Activated CD4-positive, alpha-beta T cell treated with anti-CD3 and anti-CD28 coated beads, Interleukin-10, Interleukin-2, amounts not matched to agents 100 ng/mL and 50 ng/mL, durations not matched to agents 16 hours and 8 hours (primary cell): ENCODE measurements at regions not wholly inside any gene's neighbourhood (a gene's known extent, or its start where the extent isn't known, plus 50 kb on each side); places are given as distances from the start of the nearest gene placed in this dataset.

ENCODE experiments used
- DNase-seq: peaks from one replicate; pipeline ENCODE4 v3.0.0-alpha.2; 2020

- no peak for DNase-seq
These were observed 942.1 kb downstream of the KCNJ2 start for GRCh38 chr17:71111460-71111859.

DNA sequence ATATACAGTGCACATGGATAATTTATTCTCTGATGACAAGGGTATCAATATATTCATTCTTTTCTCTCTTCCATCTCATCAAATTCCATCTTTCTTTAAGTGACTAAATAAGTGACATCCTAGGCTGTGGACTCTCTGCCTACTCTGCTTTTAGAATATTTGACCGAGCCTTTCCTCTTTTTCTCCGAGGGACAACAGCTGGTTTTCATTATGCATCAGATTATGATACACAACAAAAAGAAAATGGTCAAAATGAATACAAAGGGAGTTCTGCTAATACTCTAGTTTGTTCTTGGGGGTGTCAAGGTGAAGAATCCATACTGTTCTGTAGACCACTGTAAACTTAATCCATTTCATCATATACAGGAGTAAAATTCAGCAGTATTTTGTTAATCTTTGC lies 942.6 kb downstream of the KCNJ2 start:
- no peak for DNase-seq

GRCh38 chr17:71113347-71113746 lies 944.0 kb downstream of the KCNJ2 start:
- no peak for DNase-seq

DNA sequence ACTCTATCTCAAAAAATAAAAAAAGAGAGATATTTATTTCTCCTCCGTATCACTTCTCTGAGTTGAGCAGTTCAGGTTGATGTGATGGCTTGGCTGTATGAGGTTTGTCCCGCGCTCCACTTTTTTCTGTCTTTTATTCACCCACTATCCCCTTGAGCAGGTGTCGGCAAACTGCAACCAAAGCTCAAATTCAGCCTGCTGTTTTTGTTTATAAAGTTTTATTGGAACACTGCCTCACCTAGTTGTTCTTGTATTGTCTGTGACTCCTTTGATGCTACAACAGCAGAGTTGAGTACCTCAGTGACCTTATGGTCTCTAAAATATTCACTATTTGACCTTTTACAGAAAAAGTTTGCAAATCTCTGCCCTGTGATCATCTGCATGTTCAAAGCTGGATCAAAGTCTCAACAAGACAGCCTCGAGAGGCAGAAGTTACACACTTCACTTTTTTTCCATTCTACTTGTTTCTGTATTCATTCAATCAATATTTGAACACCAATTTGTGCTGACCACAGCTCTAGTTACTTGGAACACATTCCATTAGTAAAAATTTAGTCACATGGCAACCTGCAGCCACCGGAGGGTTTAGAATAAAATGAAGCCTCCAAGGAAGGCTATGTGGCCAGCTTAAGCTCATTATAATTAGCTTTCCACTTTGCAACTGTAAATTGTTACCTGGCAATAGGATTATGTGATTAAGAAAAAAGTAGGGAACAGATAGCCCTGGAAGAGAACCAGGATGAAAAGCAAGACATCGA lies 945.8 kb downstream of the KCNJ2 start:
- DNase-seq: no peak

GRCh38 chr17:71115669-71115972 lies 946.3 kb downstream of the KCNJ2 start:
- DNase-seq: no peak

DNA sequence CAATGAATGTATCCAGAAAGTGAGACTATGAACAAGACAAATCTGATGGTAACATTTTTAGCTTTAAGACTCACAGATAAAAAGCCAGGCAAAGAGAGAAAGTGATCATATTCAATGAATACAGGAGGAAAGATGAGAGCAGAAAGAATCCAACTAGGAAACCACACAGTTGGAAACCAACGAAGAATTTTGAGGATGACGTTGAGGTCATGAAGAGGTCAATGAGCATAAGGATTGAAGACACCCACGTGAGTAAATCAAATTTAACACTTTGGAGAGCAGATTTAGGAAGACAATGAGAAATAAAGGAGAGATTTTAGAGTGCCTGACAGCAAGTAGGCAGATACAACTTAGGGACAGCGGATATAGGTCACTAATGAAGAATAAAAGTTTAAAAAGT lies 948.1 kb downstream of the KCNJ2 start:
- no peak for DNase-seq

DNA sequence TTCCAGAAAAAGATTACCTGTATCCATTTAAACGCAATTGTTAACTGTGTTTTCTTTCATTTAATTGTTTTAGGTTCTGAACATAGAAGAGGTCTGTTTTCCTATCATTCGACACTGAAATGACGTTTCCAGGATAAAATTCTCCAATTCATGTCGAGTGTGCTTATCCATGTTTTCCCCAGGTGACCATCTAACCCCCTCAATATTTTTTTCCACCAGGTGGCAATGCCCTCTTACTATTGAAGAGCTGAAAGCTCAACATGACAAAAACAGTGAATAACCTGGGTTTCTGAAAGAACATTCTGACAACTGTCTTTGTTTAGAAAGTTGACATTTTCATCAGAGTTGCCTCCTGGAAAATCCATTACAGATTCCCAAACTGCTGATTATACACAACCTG lies 948.7 kb downstream of the KCNJ2 start:
- no peak for DNase-seq

DNA sequence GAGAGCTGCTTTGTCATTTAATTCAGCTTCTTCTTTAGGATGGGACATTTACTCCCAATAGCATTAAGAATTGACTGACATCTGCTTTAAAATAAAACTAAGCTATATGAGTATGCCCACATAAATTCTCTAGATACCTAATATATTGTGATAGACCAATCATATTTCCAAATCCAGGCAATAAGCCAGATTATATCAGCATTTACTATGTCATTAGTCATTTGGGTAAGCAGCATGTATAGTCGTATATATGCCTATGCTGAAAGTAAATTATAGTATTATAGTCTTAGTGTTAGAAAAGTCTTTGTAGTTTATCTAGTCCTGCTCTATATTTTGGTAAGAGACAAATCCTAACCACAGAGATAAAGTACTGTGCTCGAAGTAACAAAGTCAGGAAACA lies 958.1 kb downstream of the KCNJ2 start:
- DNase-seq: no peak

DNA sequence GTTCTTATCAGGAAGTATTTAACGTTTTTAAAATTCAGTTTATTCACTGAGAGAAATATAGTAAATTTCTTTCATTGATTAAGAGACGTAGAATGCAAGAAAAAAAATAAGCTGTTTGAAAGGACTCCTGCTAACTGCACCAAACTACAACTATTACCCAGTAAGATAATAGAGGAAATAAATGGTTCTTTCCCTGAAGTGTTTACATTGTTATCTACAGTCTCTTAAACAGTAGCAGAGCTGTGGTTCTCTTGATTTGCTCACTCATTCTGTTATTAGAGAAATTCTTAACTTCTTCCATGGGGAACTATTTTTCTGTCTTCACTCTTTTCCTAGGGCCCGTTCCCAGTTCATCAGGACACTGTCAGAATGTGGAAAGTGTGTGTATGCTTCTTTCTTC lies 973.0 kb downstream of the KCNJ2 start:
- no peak for DNase-seq

DNA sequence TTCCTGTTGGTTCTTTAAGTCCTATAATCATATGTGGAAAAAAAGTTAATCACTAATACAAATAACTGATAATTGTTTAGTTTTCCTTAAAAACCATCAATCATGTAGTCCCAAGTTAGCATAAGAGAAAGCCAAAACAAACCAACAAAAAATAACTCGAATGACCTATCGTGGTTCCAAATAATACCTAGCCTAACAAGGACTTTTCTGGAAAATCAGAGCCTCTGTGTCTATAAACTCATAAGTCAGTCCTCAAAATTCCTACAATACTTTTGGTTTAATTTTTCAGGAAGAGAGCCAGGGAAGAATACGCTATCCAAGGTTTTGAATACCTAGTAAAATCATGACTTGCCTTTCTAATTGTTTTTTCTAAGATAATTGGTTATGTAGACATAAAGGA lies 975.3 kb upstream of the SOX9 start:
- no peak for DNase-seq

DNA sequence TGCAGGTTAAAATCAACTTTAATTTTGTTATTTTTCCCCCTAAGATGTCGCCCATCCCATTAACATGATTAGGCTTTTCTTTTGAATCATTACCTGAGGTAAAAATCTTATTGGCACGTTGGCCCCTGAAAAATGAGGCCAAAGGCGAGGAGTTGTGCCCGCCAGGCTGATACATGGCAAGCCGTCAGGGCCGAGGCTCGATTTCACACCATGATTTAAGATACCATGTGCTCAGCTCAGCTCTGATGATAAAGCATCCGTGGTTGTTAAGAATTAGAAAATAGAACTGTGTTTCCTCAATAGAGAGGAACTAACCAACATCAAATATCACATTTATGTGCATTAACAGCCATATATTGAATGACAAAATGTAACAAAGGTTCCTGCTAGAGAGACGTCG lies 972.9 kb upstream of the SOX9 start:
- no peak for DNase-seq

- DNase-seq: no peak
These were observed 971.2 kb upstream of the SOX9 start for GRCh38 chr17:71149607-71150006.

DNA sequence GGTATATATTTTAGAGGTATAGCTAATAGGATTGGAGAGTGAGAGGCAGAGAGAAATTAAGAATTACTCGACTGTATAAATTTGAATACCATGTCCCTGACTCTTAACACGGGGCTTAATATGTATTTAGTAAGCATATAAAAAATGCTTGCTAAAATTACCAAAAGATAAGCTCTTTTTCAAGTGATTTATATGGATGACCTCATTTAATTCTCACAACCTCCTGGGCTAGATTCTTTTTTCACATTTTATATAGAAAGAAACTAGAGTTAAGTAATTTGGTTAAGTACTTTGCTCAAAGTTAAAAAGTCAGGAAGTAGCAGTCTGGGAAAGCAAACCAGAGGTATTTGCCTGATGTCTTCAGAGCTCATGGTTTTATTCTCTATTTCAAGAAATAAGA lies 963.5 kb upstream of the SOX9 start:
- no peak for DNase-seq

DNA sequence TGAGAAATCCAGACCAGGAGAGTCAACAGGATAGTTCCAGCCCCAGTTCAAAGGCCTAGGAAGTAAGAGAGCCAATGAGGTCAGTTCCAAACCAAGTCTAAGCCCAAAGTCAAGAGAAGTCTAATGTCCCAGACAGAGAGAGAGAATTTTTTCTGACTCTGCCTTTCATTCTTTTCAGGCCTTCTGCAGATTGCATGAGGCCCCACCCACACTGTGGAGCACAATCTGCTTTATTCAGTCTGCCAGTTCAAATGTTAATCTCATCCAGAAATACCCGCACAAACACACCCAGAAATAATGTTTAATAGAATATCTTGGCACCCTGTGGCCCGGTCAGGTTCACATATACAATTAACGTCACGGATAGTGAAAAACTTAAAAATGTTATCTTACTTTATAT lies 962.4 kb upstream of the SOX9 start:
- no peak for DNase-seq

DNA sequence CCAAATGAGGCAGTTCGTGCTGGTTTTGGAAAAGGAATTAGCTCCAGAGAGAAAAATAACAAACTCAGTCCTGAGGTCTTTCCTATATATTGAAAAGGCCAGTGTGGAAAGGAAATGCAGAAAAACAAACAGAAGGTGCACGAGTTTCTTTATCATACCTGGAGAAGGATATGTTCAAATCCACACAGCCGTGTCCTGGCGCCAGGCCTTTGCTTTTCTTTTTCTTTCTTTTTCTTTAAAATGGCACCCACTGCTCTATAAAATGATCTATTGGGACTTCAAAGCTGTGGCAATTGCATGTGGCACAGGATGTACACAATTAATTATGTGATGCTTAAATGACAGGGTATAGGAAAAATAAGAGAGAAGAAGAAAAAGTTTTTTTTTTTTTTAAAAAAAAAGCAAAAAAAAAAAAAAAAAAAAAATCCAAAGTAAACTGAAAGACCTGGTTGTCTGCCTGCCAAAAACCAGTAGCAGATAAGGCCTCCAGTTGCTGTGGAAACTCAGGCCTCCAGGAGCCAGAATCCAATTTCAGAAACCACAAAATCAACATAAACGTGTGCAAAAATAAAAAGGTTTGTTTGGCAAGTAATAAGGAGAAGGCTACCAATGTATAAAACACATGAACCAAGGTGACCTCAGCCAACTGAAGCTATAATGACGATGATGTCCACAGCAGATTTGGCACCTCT lies 957.6 kb upstream of the SOX9 start:
- DNase-seq: no peak

DNA sequence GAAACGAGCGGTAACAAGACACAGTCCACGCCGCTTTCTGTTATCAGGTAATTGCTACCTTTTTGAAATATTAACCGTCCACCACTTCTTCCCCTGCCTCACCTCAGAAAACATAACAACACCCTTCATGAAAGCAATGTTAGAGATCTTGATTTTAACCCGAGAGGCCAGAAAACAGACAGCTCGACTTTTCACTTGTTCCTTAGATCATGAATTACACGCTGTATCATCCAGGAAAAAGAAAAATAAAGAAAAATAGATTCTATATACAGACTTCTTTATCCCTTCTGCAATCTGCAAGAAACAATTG lies 957.1 kb upstream of the SOX9 start:
- no peak for DNase-seq

- no peak for DNase-seq
These were observed 956.3 kb upstream of the SOX9 start for GRCh38 chr17:71164561-71164960.

GRCh38 chr17:71166311-71166710 lies 954.5 kb upstream of the SOX9 start:
- DNase-seq: no peak

DNA sequence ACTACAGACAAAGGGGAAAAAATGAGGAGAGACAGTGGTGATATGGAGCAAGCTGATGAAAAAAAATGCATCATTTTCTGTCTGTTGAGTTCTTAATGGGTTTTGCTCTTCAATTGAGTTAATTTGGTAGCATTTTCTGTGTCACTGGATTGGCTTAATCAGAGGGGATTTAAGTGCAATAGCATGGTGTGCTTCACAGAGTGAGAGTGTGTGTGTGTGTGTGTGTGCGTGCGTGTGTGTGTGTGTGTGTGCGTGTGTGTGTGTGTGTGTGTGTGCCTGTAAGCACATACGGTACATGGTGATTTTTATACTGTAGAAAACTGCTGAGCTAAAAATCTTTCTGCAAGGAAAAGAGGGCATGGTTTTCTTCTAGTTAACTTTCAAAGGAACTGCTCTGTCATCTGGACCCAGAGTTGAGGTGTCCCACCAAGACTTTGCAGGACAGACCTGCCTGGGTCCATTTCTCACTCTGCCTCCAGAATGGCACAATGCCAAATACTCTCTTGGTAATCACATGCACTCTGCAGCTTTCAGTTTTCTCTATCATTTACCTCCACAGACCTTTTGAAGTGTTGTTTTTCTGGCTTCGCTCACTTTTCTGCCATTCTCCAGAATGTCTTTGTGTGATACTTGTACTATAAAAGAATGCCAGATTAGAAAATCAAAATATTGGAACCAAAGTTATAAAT lies 952.6 kb upstream of the SOX9 start:
- DNase-seq: no peak

- no peak for DNase-seq
These were observed 950.8 kb upstream of the SOX9 start for GRCh38 chr17:71170070-71170469.

DNA sequence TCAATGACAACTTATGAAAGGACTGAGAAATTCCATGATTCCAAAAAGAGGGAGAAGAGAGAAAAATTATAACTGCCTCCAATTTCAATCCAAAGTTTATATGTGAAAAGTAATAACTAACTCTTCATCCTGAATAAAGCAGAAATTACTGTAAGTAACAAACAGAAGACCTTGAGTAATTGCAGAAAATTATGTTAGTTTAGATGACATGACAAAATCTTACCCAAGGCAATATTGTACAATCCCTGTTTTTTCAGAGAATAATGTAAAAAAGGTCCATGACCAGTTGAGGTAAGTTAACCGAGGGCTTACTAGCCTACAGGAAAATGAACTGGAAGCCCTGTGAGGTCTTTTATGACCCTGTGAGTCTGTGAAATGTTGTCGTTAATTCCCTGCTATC lies 949.5 kb upstream of the SOX9 start:
- no peak for DNase-seq

DNA sequence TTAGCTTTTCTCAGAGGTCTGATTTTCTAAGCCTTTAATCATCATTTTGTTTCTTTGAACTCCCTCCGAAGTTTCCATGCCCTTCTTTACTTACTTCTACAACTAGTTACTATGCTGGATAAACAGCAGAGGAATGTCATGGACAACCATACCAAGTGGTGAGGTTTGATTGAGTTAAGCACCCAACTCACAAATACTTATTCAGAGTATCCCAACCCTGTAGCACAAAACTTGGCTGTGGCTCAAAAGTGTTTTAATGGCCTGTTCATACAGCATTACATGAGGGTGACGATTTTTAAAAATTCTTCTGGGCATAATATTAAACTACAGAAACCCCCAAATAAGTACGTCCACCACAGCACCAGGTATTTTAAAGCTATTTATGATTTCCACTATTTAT lies 946.8 kb upstream of the SOX9 start:
- no peak for DNase-seq

DNA sequence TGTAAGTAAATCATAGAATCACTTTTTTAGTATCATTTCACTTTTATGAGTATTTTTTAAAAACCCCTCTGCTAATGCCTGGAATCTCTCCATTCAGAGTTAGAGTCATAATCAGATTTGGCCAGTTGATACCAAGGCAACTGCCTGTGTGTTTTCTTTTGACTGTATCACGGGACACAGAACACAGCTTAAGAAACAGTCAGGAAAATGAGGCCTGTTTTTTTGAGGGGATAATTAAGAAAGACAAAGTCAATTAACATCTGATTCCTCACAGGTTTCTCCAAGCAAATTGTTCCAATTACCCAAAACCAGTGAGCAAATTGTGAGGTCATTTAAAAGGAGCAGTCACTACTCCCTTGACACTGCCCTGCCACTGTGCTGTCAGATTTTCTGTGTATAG lies 944.5 kb upstream of the SOX9 start:
- DNase-seq: no peak

DNA sequence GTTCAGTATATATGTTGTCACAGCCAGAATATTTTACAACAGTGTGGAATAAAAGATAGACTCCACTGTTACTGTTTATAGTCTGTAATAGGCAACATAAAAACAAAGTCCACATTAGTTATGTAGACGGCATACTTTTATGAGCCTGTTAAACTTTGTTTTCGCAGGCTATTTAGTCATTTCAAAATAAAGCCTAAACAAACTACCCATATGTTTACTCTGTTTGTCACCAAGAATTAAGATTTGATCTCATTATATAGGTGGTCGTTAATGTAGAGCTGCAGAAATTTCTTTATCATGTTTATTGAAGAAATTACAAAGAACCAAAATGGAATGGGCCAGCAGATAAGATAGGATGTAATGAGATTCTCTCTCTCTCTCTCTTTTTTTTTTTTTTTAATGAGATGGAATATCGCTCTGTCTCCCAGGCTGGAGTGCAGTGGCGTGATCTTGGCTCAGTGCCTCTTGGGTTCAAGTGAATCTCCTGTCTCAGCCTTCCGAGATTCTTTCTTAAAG lies 943.8 kb upstream of the SOX9 start:
- no peak for DNase-seq
